Testis (tissue), 2 donors: ENCODE measurements at regions not wholly inside any gene's neighbourhood (a gene's known extent, or its start where the extent isn't known, plus 50 kb on each side); places are given as distances from the start of the nearest gene placed in this dataset.

Experiments used
- POLR2A ChIP-seq: fragments of 450-650 bp; IDR thresholded peaks from one replicate; pipeline ENCODE4 v1.6.1; 2017; ENCODE audit warnings: antibody characterized with exemption, mild to moderate bottlenecking, moderate library complexity
- TF ChIP-seq, protein P1 (sequence below), 3 experiments: fragments of 450-650 bp in 2 of 3; fragments of 200-600 bp in 1 of 3; sonication (generic) in 1 of 3; IDR thresholded peaks; one replicate each; pipeline ENCODE4 v1.5.1; 2016 to 2019; ENCODE audit warnings: antibody characterized with exemption in 3 of 3, mild to moderate bottlenecking in 2 of 3, moderate library complexity in 1 of 3

DNA sequence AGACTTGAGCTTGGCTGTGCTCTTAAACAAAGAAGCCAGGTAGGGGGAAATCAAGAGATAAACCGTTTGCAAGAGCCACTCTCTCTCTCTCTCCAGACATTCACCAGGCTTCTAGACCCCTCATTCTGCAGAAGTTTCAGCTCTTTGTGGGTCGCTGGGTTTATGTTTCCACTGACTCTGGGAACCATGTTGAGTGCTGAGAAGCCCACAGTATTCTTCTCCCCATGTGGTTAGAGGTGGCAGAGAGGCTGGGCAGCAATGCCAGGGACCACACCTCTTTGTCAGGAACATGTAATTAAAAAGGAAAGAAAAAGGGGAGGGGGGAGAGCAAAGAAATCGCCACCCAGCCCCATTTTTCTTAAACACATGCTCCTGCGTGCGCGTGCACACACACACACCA, 154.8 kb upstream of the SOX9 start:
- TF ChIP-seq POLR2A = no peak
- TF ChIP-seq, protein P1, sequence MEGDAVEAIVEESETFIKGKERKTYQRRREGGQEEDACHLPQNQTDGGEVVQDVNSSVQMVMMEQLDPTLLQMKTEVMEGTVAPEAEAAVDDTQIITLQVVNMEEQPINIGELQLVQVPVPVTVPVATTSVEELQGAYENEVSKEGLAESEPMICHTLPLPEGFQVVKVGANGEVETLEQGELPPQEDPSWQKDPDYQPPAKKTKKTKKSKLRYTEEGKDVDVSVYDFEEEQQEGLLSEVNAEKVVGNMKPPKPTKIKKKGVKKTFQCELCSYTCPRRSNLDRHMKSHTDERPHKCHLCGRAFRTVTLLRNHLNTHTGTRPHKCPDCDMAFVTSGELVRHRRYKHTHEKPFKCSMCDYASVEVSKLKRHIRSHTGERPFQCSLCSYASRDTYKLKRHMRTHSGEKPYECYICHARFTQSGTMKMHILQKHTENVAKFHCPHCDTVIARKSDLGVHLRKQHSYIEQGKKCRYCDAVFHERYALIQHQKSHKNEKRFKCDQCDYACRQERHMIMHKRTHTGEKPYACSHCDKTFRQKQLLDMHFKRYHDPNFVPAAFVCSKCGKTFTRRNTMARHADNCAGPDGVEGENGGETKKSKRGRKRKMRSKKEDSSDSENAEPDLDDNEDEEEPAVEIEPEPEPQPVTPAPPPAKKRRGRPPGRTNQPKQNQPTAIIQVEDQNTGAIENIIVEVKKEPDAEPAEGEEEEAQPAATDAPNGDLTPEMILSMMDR (IDR thresholded peaks at IDR 0.05) = no peak
